PC-9 (cell line): ENCODE measurements at regions not wholly inside any gene's neighbourhood (a gene's known extent, or its start where the extent isn't known, plus 50 kb on each side); places are given as distances from the start of the nearest gene placed in this dataset.

Source experiments
- BruUV-seq: library from RNA; stranded (reverse); fragments of 400-500 nt; replicated peaks from 2 replicates; lab custom pipeline; 2021; lab: Mats Ljungman, UMichigan
- CTCF ChIA-PET: fragments of 300-600 bp; sonication (Branson Sonifier 250); formaldehyde crosslinking; loops from one replicate; lab custom pipeline; 2022; ENCODE audit warnings: antibody characterized with exemption; lab: Charles Lee
- POLR2A ChIA-PET: fragments of 300-600 bp; sonication (Branson Sonifier 250); formaldehyde crosslinking; loops from one replicate; lab custom pipeline; 2022; ENCODE audit warnings: antibody characterized with exemption; ENCODE audit not compliant: unreplicated experiment; lab: Charles Lee
- DNase-seq, 2 experiments: peaks; one replicate each; pipeline versions ENCODE4 v3.0.0 to v3.0.0-alpha.2; 2015 to 2022; ENCODE audit warnings: mixed read lengths in 1 of 2
- H2AFZ ChIP-seq: fragments of 200-600 bp; sonication (generic); 2 replicates; pipeline ENCODE4 v1.8.1; 2017; ENCODE audit warnings: antibody characterized with exemption
- H3F3A ChIP-seq: fragments of 200-600 bp; sonication (generic); 2 replicates; pipeline ENCODE4 v1.8.1; 2017; ENCODE audit warnings: antibody characterized with exemption, mild to moderate bottlenecking, low read depth; ENCODE audit not compliant: insufficient read depth
- H3K27ac ChIP-seq: fragments of 200-600 bp; sonication (generic); 2 replicates; pipeline ENCODE4 v1.6.1; 2016; ENCODE audit warnings: mixed run types
- H3K27me3 ChIP-seq: fragments of 200-600 bp; sonication (generic); 2 replicates; pipeline ENCODE4 v1.6.1; 2016; ENCODE audit warnings: low read depth, mixed run types; ENCODE audit not compliant: insufficient read depth
- H3K36me3 ChIP-seq: fragments of 200-600 bp; sonication (generic); 2 replicates; pipeline ENCODE4 v1.6.1; 2016; ENCODE audit warnings: low read depth, mixed run types
- H3K4me1 ChIP-seq: fragments of 200-600 bp; sonication (generic); replicated peaks from 2 replicates; pipeline ENCODE4 v1.6.1; 2016; ENCODE audit warnings: mixed run types; ENCODE audit not compliant: insufficient read depth
- H3K4me2 ChIP-seq: fragments of 200-600 bp; sonication (generic); 2 replicates; pipeline ENCODE4 v1.6.1; 2017; ENCODE audit warnings: mixed run types
- H3K4me3 ChIP-seq: fragments of 200-600 bp; sonication (generic); 2 replicates; pipeline ENCODE4 v1.6.1; 2016; ENCODE audit warnings: mixed run types
- H3K79me2 ChIP-seq: fragments of 200-600 bp; sonication (generic); 2 replicates; pipeline ENCODE4 v1.6.1; 2017; ENCODE audit warnings: low read depth, mixed run types
- H3K9me2 ChIP-seq: fragments of 200-600 bp; sonication (generic); 2 replicates; pipeline ENCODE4 v1.8.1; 2017; ENCODE audit warnings: mild to moderate bottlenecking; ENCODE audit not compliant: insufficient read depth
- H3K9me3 ChIP-seq: fragments of 200-600 bp; sonication (generic); 2 replicates; pipeline ENCODE4 v1.8.1; 2016; ENCODE audit warnings: low read depth; ENCODE audit not compliant: insufficient read depth
- H4K20me1 ChIP-seq: fragments of 200-600 bp; sonication (generic); 2 replicates; pipeline ENCODE4 v1.8.1; 2017; ENCODE audit not compliant: insufficient read depth
- EZH2 ChIP-seq: fragments of 200-600 bp; sonication (generic); IDR thresholded peaks from 2 replicates; pipeline ENCODE4 v1.8.0; 2017; ENCODE audit warnings: antibody characterized with exemption, low read depth
- intact Hi-C: fragments of 100-400 bp; cut with micrococcal nuclease; formaldehyde crosslinking; loops from one replicate; pipeline ENCODE4 v1.10.0; 2022; ENCODE audit not compliant: unreplicated experiment
- TF ChIP-seq, protein P1 (sequence below): fragments of 200-600 bp; sonication (generic); conservative IDR thresholded peaks from 2 replicates; pipeline ENCODE4 v1.6.1; 2017; ENCODE audit warnings: mixed run types, antibody characterized with exemption, mild to moderate bottlenecking, moderate library complexity

DNA sequence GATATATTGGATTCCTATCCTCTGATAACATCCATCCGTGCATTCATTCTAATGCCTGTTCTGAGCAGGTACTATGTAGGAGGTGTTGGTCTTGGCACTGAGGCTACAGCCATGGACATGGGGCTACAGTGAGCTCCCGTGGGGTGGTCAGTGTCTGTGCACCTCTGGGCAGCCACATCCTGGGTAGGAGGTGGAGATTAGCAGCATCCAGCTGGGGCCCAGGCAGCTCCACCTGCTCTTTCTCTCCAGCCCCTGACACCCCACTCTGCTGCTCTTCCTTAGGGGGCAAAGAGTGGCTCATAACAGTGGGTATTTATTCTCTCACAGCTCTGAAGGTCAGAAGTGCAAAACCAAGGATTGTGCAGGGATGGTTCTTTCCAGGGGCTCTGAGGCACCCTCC, 292.0 kb upstream of the SFSWAP start:
- H3K79me2 ChIP-seq: no peaks in the 10 kb centered on the region
- H3K27ac ChIP-seq: no peak overlapping the region
- no peaks in the 10 kb centered on the region for H3K9me3 ChIP-seq
- no peaks in the 10 kb centered on the region for H3K36me3 ChIP-seq
- ChIA-PET CTCF (no interaction called here), POLR2A (no interaction called here)
- no peak overlapping the region for H2AFZ ChIP-seq
- H3K4me3 ChIP-seq: no peak overlapping the region
- TF ChIP-seq EZH2: no peak
- TF ChIP-seq, protein P1, sequence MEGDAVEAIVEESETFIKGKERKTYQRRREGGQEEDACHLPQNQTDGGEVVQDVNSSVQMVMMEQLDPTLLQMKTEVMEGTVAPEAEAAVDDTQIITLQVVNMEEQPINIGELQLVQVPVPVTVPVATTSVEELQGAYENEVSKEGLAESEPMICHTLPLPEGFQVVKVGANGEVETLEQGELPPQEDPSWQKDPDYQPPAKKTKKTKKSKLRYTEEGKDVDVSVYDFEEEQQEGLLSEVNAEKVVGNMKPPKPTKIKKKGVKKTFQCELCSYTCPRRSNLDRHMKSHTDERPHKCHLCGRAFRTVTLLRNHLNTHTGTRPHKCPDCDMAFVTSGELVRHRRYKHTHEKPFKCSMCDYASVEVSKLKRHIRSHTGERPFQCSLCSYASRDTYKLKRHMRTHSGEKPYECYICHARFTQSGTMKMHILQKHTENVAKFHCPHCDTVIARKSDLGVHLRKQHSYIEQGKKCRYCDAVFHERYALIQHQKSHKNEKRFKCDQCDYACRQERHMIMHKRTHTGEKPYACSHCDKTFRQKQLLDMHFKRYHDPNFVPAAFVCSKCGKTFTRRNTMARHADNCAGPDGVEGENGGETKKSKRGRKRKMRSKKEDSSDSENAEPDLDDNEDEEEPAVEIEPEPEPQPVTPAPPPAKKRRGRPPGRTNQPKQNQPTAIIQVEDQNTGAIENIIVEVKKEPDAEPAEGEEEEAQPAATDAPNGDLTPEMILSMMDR: no peak
- peaks cover 82% of the 10 kb centered on the region for H3K27me3 ChIP-seq
- H3F3A ChIP-seq: no peaks in the 10 kb centered on the region
- H4K20me1 ChIP-seq: no peaks in the 10 kb centered on the region
- no peak overlapping the region for H3K4me2 ChIP-seq
- intact Hi-C loops: no loop called here
- DNase-seq: no peak
- BruUV-seq: no TSS peak
- no peaks in the 10 kb centered on the region for H3K9me2 ChIP-seq
- no peaks in the 10 kb centered on the region for H3K4me1 ChIP-seq

DNA sequence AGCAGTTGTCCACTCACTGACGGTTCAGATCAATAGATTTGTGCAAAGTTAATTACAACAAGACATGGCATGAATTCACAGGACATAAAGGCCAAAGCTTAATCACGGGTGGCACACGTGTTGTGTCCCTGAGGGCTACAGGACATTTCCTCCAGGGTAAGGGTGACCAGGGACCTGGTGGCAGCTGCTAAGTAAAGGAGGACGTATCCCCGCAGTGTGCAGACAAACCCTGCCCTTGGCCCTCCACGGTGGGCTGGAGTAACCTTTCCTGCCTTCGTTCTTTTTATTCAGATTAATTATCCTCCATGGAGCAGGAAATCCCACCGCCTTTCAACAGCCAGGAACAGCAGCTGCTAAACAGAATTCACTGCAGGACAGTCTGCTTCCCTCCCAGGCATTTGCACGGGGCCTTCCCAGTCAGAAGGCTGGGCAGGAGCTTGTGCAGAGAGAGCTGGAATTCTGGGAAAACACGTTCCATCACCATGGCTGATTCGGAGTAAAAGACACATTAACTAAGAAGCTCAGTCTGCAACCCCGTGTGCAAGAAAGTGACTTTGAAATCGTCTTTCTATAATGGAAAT, 289.9 kb upstream of the SFSWAP start:
- no TSS peak for BruUV-seq

DNA sequence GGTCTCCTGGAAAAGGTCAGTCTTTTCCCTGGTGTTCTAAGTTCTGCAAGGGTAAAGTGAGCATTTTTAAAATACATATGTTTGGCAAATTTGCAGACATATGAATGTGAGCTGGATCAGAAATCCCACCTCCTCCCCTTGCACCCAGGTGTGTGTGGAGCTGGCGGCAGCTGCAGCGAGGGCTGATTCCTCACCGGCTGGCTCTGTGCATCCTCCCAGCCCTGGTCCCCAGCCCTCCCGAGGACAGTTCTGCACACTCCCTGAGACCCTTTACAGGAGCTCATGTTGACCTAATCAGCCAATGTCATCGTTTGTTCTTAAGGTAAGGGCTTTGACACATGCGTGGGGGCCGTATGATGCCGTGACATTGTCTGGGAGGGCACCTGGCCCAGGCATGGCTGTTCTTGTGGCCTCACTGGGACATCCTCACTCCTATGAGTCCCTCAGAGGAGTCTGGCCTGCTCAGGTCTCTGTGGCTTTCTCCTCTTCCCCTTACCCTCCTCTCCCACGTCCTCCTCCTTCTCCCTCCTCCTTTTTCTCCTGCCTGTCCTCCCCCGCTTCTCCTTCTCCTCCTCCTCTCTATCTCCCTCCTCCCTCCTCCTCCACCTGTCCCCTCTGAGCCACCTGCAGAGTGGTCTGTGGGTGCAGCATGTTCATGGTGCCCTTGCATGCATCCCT, 289.2 kb upstream of the SFSWAP start:
- H4K20me1 ChIP-seq: no peaks in the 10 kb centered on the region
- H3K79me2 ChIP-seq: no peaks in the 10 kb centered on the region
- H2AFZ ChIP-seq: no peak overlapping the region
- DNase-seq: no peak
- TF ChIP-seq, protein P1: no peak
- TF ChIP-seq EZH2: no peak
- H3K4me1 ChIP-seq: no peaks in the 10 kb centered on the region
- POLR2A ChIA-PET: no interaction called here
- no peaks in the 10 kb centered on the region for H3K9me3 ChIP-seq
- no peak overlapping the region for H3K27ac ChIP-seq
- no peak overlapping the region for H3K4me2 ChIP-seq
- CTCF ChIA-PET: no interaction called here
- H3F3A ChIP-seq: no peaks in the 10 kb centered on the region
- peaks cover 72% of the 10 kb centered on the region for H3K27me3 ChIP-seq
- H3K36me3 ChIP-seq: no peaks in the 10 kb centered on the region
- no peak overlapping the region for H3K4me3 ChIP-seq
- intact Hi-C loops: no loop called here
- BruUV-seq: no TSS peak
- H3K9me2 ChIP-seq: no peaks in the 10 kb centered on the region

More for the DNA sequence above, 289.9 kb upstream of the SFSWAP start:
- Histone ChIP-seq H3K36me3 (no peaks in the 10 kb centered on the region), H3K4me3 (no peak overlapping the region), H3F3A (no peaks in the 10 kb centered on the region), H3K27me3 (peaks cover 77% of the 10 kb centered on the region), H3K4me1 (no peaks in the 10 kb centered on the region), H3K4me2 (no peak overlapping the region), H3K79me2 (no peaks in the 10 kb centered on the region), H3K27ac (no peak overlapping the region), H3K9me3 (no peaks in the 10 kb centered on the region), H3K9me2 (no peaks in the 10 kb centered on the region), H2AFZ (no peak overlapping the region), H4K20me1 (no peaks in the 10 kb centered on the region)
- ChIA-PET POLR2A (no interaction called here), CTCF (no interaction called here)
- no peak for DNase-seq
- TF ChIP-seq, protein P1: no peak
- no peak for TF ChIP-seq EZH2
- intact Hi-C loops: no loop called here
